SK-N-SH (cell line): ENCODE measurements at regions not wholly inside any gene's neighbourhood (a gene's known extent, or its start where the extent isn't known, plus 50 kb on each side); places are given as distances from the start of the nearest gene placed in this dataset.
"Not testable (repeated sequence)": the region's sequence is repeated elsewhere in the genome, so short reads cannot be mapped to it uniquely, and the experiment has no call there.

Experiments
- CTCF ChIP-seq: fragments of 200-600 bp; sonication (generic); IDR thresholded peaks from 2 replicates; pipeline ENCODE4 v1.6.1; 2017; ENCODE audit warnings: antibody characterized with exemption, mild to moderate bottlenecking, moderate library complexity
- EP300 ChIP-seq, 2 experiments: IDR thresholded peaks; 2 replicates each; pipeline versions ENCODE4 v1.4.0 to v1.6.1; 2012; ENCODE audit warnings: borderline replicate concordance in 1 of 2, low read depth in 1 of 2, low read length in 1 of 2
- EZH2phosphoT487 ChIP-seq: fragments of 200-600 bp; sonication (generic); IDR thresholded peaks from 2 replicates; pipeline ENCODE4 v1.6.1; 2017; ENCODE audit warnings: low read depth, mixed run types, mild to moderate bottlenecking, antibody characterized with exemption, moderate library complexity, borderline replicate concordance
- FOSL2 ChIP-seq: IDR thresholded peaks from 2 replicates; pipeline ENCODE4 v1.4.0; 2012; ENCODE audit warnings: low read depth, mild to moderate bottlenecking, moderate library complexity, borderline replicate concordance
- MXI1 ChIP-seq: IDR thresholded peaks from 2 replicates; pipeline ENCODE4 v1.6.1; 2012; ENCODE audit warnings: mild to moderate bottlenecking, low read depth, low read length, improper control_type of control experiment
- PBX3 ChIP-seq: IDR thresholded peaks from 2 replicates; pipeline ENCODE4; 2012
- POLR2AphosphoS5 ChIP-seq: IDR thresholded peaks from 2 replicates; pipeline ENCODE4 v1.6.1; 2012; ENCODE audit warnings: low read depth, low read length
- RAD21 ChIP-seq: IDR thresholded peaks from 2 replicates; pipeline ENCODE4 v1.6.1; 2012; ENCODE audit warnings: mild to moderate bottlenecking, low read length
- RCOR1 ChIP-seq: fragments of 150-350 bp; IDR thresholded peaks from 2 replicates; pipeline ENCODE4 v1.6.1; 2017; ENCODE audit warnings: antibody characterized with exemption, low read length
- REST ChIP-seq: IDR thresholded peaks from 2 replicates; pipeline ENCODE4 v1.6.1; 2012; ENCODE audit warnings: mild to moderate bottlenecking, low read depth, low read length, moderate library complexity
- SIN3A ChIP-seq: IDR thresholded peaks from 2 replicates; pipeline ENCODE4 v1.6.1; 2012; ENCODE audit warnings: low read depth, mild to moderate bottlenecking, low read length, moderate library complexity, borderline replicate concordance
- TAF1 ChIP-seq: IDR thresholded peaks from 2 replicates; pipeline ENCODE4 v1.6.1; 2012; ENCODE audit warnings: low read depth, mild to moderate bottlenecking, low read length, moderate library complexity, borderline replicate concordance
- TF ChIP-seq, protein P1 (sequence below): IDR thresholded peaks from 2 replicates; pipeline ENCODE4 v1.4.0; 2012; ENCODE audit warnings: low read depth

GRCh38 chr14:105697955-105698354 lies 171.6 kb downstream of the TMEM121 start:
- not testable (repeated sequence) for TF ChIP-seq TAF1; CTCF; MXI1; RAD21; PBX3; RCOR1; EP300 (IDR thresholded peaks at IDR 0.05; ENCODE audit: borderline replicate concordance in 1 of 2, low read depth in 1 of 2, low read length in 1 of 2); SIN3A; REST; FOSL2; EZH2phosphoT487; POLR2AphosphoS5
- TF ChIP-seq, protein P1, sequence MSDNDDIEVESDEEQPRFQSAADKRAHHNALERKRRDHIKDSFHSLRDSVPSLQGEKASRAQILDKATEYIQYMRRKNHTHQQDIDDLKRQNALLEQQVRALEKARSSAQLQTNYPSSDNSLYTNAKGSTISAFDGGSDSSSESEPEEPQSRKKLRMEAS, result not testable (repeated sequence)
